Suppressor macrophage treated with lipopolysaccharide for 4 hours (primary cell): ENCODE measurements at regions not wholly inside any gene's neighbourhood (a gene's known extent, or its start where the extent isn't known, plus 50 kb on each side); places are given as distances from the start of the nearest gene placed in this dataset.
"Not testable (repeated sequence)": the region's sequence is repeated elsewhere in the genome, so short reads cannot be mapped to it uniquely, and the experiment has no call there.

Experiments used
- DNase-seq: peaks from one replicate; pipeline ENCODE4 v3.0.0-alpha.2; 2020

- DNase-seq, result no peak
Measured at GRCh38 chr4:100023800-100024199, 73.7 kb upstream of the H2AZ1 start.

GRCh38 chr4:100022792-100023222, 72.7 kb upstream of the H2AZ1 start:
- DNase-seq, result no peak

GRCh38 chr4:100019821-100020220, 69.7 kb upstream of the H2AZ1 start:
- no peak for DNase-seq

GRCh38 chr4:100017637-100018310, 67.7 kb upstream of the H2AZ1 start:
- no peak for DNase-seq

- no peak for DNase-seq
Measured at GRCh38 chr4:100016191-100016590, 66.1 kb upstream of the H2AZ1 start.

- no peak for DNase-seq
Measured at GRCh38 chr4:100014616-100015015, 64.5 kb upstream of the H2AZ1 start.

- no peak for DNase-seq
Measured at GRCh38 chr4:100009490-100009889, 59.4 kb upstream of the H2AZ1 start.

- DNase-seq, result no peak
Measured at GRCh38 chr4:100008048-100008447, 58.0 kb upstream of the H2AZ1 start.

GRCh38 chr4:100006161-100006560, 56.1 kb upstream of the H2AZ1 start:
- DNase-seq, result not testable (repeated sequence)
